Fibroblast of villous mesenchyme (primary cell): ENCODE measurements at regions not wholly inside any gene's neighbourhood (a gene's known extent, or its start where the extent isn't known, plus 50 kb on each side); places are given as distances from the start of the nearest gene placed in this dataset.
A peak's percentile ranks its signal among the peaks of the same experiment; 100 is the strongest.

Experiments used
- DNase-seq: peaks from one replicate; pipeline ENCODE4 v3.0.0-alpha.2; 2010; ENCODE audit warnings: low read depth
- H3K4me3 ChIP-seq: 2 replicates; pipeline ENCODE4 v1.5.1; 2011; ENCODE audit warnings: low read depth, mild to moderate bottlenecking, low read length
- TF ChIP-seq, protein P1 (sequence below): IDR thresholded peaks from 2 replicates; pipeline ENCODE4 v1.5.1; 2012; ENCODE audit warnings: low read depth, mild to moderate bottlenecking, low read length; ENCODE audit not compliant: insufficient read depth

GRCh38 chr11:36818410-36818809 lies 220.4 kb upstream of the RAG2 start:
- H3K4me3 ChIP-seq, result no peak overlapping the region
- TF ChIP-seq, protein P1, sequence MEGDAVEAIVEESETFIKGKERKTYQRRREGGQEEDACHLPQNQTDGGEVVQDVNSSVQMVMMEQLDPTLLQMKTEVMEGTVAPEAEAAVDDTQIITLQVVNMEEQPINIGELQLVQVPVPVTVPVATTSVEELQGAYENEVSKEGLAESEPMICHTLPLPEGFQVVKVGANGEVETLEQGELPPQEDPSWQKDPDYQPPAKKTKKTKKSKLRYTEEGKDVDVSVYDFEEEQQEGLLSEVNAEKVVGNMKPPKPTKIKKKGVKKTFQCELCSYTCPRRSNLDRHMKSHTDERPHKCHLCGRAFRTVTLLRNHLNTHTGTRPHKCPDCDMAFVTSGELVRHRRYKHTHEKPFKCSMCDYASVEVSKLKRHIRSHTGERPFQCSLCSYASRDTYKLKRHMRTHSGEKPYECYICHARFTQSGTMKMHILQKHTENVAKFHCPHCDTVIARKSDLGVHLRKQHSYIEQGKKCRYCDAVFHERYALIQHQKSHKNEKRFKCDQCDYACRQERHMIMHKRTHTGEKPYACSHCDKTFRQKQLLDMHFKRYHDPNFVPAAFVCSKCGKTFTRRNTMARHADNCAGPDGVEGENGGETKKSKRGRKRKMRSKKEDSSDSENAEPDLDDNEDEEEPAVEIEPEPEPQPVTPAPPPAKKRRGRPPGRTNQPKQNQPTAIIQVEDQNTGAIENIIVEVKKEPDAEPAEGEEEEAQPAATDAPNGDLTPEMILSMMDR, result peak; percentile 18
- no peak for DNase-seq

GRCh38 chr11:36817336-36817965 lies 219.4 kb upstream of the RAG2 start:
- no peak overlapping the region for H3K4me3 ChIP-seq
- no peak for DNase-seq
- TF ChIP-seq, protein P1, result no peak

DNA sequence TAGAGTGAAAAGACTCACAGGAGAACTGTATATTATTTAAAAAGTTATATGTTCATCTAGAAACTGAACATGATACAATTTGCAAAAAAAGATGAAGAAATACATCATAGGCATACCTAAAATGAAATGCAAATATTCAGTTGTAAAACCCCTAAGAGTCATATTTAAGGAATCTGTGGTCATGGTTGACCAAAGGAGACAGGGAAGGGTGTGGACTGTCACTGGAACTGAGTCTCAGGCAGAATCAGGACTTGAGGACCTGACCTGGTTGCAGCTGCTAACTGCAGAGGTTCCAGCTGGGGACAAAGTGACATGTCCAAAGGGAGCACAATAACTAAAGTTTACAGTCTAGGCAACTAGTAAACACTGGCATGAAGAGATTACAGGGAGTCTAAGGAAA lies 211.3 kb upstream of the RAG2 start:
- TF ChIP-seq, protein P1, result no peak
- no peak overlapping the region for H3K4me3 ChIP-seq
- DNase-seq, result no peak

DNA sequence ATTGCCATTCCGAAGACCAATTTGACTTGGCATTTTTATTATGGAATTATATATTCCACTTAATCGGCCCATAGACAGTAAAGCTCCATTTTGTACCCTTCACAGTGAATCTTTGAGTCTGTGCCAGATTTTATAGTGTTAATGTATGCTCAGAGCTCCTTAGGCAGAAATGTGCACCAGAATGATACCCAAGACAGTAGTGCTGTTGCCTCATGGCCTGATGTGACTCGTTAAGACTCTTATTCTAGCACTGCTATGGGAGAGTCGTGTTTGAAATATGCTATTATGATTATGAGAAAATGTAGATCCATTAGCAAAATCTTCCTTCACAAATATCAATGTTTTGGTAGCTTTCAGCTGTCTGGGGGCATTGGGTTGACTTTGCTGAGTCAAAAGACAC lies 209.8 kb upstream of the RAG2 start:
- TF ChIP-seq, protein P1, result no peak
- no peak for DNase-seq
- H3K4me3 ChIP-seq, result no peak overlapping the region

DNA sequence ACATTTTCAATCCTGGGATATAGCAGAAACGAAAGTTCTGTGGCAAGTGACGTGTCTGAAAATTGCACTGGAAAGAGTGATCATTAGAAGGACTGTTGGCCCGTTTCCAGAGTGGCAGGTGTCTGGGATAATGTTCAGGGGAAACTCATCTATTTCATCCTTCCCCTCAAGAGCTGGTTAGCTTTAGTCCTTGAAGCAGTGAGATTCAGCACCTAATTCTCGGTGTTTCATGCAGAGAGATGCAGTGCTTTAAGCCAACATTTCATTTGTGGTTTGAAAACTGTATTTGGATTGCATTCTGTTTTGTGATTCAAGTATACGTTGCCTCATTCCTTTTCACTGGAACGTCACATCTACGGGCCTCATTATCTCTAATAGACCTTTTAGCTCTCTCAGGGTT lies 205.0 kb upstream of the RAG2 start:
- no peak overlapping the region for H3K4me3 ChIP-seq
- TF ChIP-seq, protein P1, result no peak
- DNase-seq, result no peak

DNA sequence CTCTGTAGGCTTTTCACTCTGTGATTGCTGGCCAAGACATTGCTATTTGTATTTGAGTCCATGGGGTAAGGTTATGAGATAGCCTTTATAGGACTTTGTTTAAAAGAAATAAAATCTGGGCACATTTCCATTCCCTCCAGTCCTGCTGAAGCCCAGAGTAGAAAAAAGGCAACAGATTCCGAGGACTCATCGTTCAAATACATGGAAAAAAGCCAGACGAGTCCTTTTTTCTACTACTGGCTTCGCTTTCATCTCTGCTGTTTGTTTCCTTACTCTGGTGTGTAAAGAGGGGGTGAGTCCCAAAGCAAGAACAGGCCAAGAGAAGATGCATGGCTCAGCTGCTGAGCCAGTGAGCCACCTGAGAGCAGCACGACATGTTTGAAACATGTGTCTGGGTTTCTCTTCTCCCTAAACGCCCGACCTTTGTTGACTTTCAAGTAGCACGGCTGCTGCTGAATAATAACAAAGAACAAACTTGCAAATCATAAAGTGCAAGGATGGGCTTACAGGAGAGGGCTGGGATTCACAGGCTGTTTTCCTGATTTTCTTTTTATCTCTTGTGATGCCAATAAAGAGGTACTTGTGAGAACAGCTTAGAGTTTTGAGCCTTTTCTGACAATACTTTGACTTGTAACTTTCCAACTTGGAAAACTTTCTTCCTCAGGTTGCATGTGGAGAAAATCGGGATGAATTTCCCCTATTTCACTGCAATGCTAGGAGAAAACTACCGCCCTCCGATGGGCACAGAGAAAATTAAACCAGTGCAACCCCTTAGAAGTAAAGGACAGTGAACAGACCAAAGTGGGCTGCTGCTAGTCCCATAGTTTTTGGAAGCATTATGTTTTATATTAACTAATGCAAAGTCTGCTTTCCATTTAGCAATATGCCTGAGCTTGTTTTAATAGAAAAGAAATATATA lies 195.2 kb upstream of the RAG2 start:
- no peak for DNase-seq
- TF ChIP-seq, protein P1, result no peak
- no peak overlapping the region for H3K4me3 ChIP-seq

DNA sequence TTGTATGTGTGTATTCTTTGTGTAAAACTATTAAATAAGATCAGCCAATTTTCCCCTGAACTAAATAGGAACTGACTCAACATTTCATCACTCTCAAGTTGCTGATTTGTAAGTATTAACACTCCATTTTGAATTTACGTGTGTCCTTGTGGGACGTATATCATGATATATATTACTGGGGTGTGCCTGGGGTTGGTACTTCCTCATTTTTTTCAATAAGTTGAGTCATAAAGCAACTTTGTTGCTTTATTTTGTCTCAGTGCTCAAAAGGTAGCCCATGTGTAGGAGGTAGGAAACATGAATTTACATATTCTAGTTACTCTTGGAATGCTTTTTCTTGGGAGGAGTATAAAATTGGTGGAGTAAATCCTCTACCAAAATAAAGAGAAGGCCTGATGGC lies 193.9 kb upstream of the RAG2 start:
- TF ChIP-seq, protein P1, result no peak
- no peak overlapping the region for H3K4me3 ChIP-seq
- no peak for DNase-seq
